ENCODE measurements at regions not wholly inside any gene's neighbourhood (a gene's known extent, or its start where the extent isn't known, plus 50 kb on each side); places are given as distances from the start of the nearest gene placed in this dataset.
"Not testable (repeated sequence)": the region's sequence is repeated elsewhere in the genome, so short reads cannot be mapped to it uniquely, and the experiment has no call there.

GRCh38 chr4:171519457-171519856 lies 293.7 kb upstream of the GALNTL6 start:
- no peak for DNase-seq

DNA sequence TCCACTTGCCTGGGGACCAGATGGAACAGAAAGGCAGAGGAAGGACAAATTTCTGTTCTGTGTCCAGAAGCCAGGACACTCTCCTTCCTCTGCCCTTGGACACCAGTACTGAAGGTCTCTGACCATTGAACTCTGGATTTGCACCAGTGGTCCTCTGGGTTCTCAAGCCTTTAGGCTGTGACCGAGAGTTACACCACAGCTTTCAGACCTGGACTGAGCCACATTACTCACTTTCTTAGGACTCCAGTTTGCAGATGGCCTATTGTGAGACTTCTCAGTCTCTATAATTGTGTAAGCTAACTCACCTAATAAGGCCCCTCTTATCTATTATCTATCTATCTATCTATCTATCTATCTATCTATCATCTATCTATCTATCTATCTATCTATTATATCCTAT lies 295.3 kb upstream of the GALNTL6 start:
- DNase-seq, result no peak

DNA sequence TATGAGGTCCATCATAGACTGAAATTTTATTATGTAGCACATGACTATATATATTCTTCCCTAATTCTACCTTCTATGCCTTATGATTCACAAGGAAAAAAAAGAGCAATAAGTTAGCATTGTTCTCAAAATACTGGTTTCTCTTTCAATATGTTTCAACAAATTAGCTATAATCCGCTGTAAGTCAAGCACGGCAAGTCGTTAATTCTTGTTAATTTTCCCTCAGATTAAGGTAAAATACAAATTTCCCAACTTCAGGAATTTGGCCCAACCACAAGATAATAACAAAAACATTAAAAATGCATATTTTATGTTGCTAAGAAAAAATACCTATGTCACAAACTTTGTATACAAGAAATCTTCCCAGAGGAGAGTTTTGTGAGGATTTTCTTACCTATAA lies 296.5 kb upstream of the GALNTL6 start:
- no peak for DNase-seq

DNA sequence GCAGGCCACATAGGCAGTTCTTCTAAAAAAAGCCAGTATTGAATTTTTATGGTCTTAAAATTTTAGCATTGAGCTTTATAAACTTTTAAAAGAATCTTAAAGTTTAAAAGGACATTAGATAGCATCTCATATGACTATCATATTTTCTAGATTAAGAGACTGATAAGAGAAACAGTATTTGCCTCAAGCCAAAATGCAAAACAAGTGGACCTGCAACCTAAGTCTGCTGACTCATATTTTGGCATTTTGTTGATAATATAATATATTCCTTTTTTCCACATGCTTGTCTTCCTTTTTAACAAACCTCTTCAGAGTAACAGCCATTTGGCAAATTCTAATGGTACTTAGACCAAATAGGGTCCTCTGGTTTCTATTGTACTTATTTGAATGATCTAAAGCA lies 328.5 kb upstream of the GALNTL6 start:
- DNase-seq, result no peak

DNA sequence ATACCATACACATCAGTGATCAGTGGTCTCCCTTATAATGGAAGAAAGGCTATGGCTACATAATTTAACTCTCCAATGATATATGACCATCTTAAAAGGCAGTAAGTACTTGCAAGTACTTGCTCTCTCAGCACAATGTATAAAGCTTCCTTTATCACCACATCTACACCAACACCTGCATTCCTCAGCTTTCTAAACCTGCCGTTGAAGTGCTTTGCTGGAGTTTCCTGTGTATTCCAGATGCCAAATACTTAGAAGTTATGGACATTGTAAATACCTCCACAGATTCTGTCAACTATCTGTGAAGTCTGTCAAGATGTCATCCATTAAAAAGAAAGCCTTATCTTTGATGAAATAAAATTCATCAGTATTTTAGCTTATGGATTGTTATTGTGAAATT lies 335.0 kb upstream of the GALNTL6 start:
- DNase-seq, result no peak

GRCh38 chr4:171475111-171475510 lies 338.1 kb upstream of the GALNTL6 start:
- not testable (repeated sequence) for DNase-seq

DNA sequence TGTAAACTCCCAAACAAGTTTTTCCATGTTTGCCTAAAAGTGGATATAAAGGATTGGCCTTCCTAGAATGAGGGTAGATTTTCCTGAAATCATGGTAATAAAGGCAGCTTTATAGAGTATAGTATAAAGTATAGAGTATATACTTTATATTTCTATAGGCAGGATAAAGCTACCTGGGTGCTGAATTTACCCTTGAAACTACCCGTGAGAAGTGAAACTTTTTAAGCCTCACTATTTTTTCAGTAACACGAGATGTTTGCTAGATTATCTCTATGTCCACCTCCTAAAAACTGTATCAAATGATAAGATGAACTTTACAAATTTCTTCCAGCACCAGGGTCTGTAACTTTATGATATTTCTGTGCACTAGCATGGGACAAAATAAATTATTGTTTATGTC lies 340.0 kb upstream of the GALNTL6 start:
- no peak for DNase-seq

DNA sequence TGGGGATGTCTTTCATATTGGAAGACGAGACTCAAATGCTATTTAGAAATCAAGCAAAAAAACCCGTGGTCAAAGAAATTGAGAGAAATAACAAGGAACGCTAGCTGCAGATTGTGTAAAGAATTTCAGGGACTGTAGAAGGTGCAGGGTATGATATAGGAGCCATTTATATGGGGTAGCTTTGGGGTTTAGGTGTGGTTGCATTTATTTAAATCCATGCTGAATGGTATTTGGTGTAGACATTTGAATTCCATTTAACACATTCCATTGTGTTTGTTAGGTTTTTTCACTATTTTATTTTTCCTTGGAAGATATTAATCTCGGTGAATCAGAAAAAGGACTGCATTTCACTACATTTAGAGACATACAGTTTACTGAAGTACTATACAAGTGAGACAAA lies 341.0 kb upstream of the GALNTL6 start:
- no peak for DNase-seq

GRCh38 chr4:171464499-171464898 lies 348.7 kb upstream of the GALNTL6 start:
- DNase-seq, result no peak

DNA sequence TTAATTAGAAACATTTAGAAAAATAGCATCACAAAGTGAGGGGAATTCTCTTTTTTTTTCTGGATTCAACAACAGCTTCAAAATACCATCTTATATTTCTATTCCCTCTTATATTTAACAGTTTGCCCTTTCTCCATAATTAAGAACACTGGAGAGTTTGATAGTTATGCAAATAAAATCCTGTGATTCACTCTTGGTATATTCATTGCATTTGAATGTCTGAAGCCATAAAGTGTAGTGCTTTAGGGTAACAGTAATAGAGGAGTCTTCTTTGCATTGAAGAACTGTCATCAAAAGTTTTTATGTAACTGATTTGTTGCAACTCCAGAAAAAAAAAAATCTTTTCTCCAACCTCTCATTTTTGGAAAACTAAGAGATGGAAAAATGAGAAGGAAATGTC lies 352.0 kb upstream of the GALNTL6 start:
- no peak for DNase-seq

DNA sequence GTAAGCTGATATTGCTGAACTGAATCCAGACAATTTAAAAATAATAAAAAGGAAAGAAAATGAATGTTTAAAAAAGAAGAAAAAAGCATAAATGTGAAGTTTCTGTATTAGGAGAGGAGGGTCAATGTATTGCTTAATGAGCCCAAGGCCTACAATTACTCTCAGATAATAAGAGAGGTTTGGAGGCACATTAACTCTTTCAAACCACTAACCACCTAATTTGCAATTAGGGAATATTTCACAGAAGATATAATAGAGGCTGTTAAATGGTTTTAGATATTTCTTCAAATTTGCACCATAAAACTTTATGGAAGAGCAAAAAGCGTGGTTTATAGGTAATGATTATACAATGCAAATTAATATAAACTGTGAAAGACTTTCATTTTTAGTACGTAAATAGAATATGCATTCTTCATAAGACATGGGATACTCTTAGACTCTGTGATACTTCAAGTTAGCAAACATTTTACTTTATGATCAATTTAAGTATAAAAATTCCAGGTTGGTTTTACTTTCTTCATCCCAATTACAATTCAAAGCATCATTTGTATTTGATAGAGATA lies 364.2 kb upstream of the GALNTL6 start:
- DNase-seq, result no peak

DNA sequence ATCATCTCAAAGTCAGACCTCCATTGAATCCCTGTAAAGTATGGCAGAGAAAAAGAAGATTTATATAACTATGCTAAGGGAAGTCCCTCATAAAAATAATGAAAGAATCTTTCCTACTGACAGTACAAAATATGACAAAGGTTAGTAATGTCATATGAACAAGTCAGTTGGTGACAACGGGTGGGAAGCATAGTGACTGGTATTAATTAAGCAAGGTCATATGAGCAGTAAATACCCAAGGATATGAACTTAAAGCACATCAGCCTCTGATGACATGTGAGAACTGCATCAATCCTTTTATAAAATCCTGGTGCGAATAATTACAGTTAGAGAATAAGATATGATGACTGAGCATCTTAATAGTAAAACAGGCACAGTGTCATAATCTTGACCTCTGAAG lies 364.8 kb upstream of the GALNTL6 start:
- no peak for DNase-seq

DNA sequence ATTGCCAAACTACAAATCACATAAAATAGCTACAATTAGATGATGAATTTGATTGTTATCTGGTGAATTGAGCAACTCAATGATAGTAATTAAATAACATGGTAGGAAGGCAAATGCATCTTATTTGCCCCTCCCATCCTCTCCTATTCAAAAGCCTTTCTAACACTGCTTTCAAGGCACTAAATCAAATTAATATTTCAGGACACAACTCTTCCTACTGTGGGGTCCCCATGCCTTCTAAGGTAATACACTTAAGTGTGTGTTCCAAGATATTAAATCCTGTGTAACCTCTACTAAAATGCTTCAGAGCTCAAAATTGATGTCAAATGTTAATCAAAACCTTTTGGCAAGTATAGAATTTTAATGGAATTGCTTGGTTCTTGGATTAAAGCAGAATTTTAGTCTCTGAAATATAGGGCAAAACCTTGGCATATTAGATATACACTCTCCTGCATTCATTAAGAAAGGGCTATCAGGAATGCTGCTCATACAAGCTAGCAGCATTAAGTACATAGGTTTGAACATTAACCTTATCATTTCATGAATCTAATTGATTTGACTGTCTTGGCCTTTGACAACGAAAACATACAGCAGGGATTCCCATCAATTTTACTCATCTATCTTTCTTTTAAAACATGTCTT lies 371.8 kb upstream of the GALNTL6 start:
- no peak for DNase-seq

DNA sequence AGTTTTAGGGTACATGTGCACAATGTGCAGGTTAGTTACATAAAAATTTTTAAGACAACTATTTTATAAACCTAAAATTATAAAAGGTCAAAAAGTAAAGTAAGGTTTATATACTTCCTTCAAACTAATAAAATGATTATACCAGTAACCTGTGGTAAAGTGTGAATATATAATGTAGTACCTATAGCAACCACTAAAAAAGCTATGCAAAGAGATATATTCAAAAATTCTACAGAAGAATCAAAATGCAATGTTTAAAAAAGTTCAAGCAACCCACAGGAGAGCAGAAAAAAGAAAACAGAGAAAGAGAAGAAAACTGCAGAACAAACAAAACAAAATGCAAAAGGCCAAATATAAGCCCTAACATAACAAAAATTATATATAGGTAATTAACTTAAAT lies 379.5 kb upstream of the GALNTL6 start:
- no peak for DNase-seq

DNA sequence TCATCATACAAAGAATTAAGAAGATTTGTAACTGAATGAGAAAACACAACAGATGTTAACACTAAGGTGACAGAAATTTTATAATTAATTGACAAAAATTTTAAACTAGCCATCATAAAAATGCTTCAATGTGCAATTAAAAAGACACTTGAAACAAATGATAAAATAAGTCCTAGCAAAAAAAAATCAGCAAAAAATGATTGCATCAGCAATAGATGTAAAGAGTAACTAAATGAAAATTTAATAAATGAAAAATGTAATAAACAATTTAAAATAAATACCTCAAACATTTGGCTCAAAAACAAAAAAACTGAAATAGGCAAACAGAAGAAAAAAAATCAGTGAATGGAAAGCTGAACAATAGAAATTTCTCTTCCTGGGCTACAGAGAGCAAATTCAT lies 380.7 kb upstream of the GALNTL6 start:
- no peak for DNase-seq

GRCh38 chr4:171430495-171430894 lies 382.7 kb upstream of the GALNTL6 start:
- no peak for DNase-seq

GRCh38 chr4:171397175-171397574 lies 416.0 kb upstream of the GALNTL6 start:
- no peak for DNase-seq

GRCh38 chr4:171390626-171391025 lies 422.6 kb upstream of the GALNTL6 start:
- no peak for DNase-seq

- DNase-seq, result peak; percentile 1
Observed at GRCh38 chr4:171378323-171378722, 434.9 kb upstream of the GALNTL6 start.

DNA sequence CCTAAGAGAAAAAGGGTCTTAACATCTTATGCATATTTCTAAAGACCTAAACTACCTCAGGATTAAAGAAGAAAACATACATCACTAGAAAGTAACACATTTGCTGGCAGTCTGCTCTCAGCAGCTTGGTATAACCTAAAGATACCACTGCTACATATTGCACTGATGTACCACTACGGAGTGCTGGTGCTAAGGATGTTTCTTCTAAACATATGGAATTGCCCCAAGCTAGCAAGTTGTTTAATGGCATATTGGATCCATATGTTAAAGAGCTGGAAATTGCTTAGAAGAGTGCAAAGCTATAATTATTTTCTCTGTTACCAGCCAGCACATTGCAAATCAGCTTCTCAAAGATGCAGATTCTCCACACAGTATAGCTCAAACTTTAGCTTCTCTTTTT lies 436.5 kb upstream of the GALNTL6 start:
- DNase-seq, result no peak

DNA sequence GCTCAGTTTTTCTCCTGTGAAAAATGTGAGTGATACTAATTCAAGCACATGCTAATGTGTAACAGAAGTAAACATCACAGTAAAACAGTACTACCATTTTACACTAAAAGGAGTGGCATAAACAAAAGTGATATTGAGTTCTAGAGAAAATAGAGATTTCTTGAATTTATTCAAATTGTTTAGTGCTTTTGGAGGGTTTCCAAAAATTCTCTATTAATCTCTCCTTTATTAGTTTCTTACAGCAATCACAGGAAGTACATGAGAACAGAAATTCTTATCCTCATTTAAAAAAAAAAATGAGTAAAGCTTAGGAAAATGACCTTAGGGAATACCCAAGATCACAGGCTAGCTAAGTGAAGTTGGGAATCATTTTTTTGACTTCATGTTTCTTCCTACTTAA lies 459.7 kb upstream of the GALNTL6 start:
- no peak for DNase-seq

DNA sequence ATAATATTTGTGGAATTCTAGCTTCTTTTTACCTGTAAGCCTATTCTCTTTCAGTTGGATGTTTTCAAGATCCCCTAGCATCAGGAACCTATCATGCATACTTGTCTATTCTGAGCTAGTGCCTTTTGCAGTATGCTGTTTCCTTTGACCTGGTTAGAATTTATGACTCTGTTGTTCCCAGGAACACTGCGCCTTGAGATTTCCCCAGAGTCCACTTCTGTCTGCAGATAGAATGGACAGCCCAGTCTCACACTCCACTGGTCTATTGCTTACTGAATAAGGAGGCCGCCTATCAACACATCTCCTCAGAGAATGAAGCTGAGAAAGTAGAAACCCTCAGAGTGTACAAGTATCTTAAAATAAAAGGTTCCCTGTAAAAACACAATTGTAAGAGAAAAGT lies 465.1 kb upstream of the GALNTL6 start:
- DNase-seq, result no peak

DNA sequence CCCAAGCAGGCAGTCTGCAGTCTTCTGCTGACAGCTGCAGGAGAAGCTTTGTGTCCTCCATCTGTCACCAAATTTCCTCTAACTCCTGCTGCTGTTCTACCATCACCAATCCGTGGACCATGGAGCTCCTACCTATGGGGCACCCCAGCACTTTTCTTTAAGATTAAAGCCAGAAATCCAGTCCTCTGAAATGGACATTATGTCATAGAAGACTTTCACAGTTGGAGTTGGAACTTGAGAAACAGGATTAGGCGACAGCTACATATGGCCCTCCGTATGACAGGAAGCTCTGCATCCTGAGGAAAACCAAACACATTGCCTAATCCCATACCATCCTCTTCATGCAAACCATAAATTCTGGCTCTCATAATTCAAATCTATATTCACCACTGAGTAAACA lies 470.6 kb upstream of the GALNTL6 start:
- DNase-seq, result no peak

DNA sequence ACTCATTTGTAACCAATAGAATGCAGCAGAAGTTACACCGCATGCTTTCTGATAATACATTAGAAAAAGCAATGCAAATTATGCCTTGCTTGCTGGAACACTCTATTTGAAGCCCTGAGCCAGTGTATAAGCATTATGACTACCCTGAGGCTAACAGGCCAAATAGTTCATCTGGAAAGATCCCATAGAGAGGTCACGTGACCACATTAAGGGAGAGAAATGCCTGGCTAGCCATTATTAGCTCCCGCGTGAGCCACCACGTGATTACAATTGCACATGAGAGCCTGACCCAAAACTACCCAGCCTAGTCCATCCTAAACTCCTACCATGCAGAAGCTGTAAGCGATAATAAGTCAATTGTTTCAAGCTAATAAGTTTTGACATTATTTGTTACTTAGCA lies 472.9 kb upstream of the GALNTL6 start:
- DNase-seq, result no peak

DNA sequence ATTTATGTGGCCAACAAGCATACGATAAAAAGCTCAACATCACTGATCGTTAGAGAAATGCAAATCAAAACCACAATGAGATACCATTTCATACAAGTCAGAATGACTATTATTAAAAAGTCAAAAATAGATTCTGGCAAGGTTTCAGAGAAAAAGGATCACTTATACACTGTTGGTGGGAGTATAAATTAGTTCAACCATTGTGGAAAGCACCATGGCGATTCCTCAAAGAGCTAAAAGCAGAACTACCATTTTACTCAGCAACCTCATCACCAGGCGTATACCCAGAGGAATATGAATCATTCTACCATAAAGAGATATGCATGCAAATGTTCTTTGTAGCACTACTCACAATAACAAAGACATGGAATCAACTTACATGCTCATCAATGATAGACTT lies 478.7 kb upstream of the GALNTL6 start:
- peak; percentile 1 for DNase-seq

Measured in fibroblast of skin of right biceps (primary cell).